GM23338 (cell line): ENCODE measurements at regions not wholly inside any gene's neighbourhood (a gene's known extent, or its start where the extent isn't known, plus 50 kb on each side); places are given as distances from the start of the nearest gene placed in this dataset.

ENCODE experiments used
- ATAC-seq: fragments of 200-7000 bp; cut with Tn5 transposase; 3 replicates; pipeline ENCODE4 v1.9.1; 2020
- DNase-seq: peaks from one replicate; pipeline ENCODE4 v3.0.0-alpha.2; 2015; ENCODE audit warnings: low spot score
- H2AFZ ChIP-seq: fragments of 200-600 bp; sonication (generic); 2 replicates; pipeline ENCODE4 v1.8.0; 2016; ENCODE audit warnings: antibody characterized with exemption, mild to moderate bottlenecking, moderate library complexity
- H3F3A ChIP-seq: fragments of 200-600 bp; sonication (generic); replicated peaks from 2 replicates; pipeline ENCODE4 v1.8.0; 2017; ENCODE audit warnings: antibody characterized with exemption, mixed run types, low read depth
- H3K27ac ChIP-seq: fragments of 200-600 bp; sonication (generic); 2 replicates; pipeline ENCODE4 v1.6.1; 2016; ENCODE audit warnings: low read depth
- H3K27me3 ChIP-seq: fragments of 200-600 bp; sonication (generic); 2 replicates; pipeline ENCODE4 v1.8.0; 2016; ENCODE audit warnings: mild to moderate bottlenecking, mixed run types, moderate library complexity; ENCODE audit not compliant: insufficient read depth
- H3K36me3 ChIP-seq: fragments of 200-600 bp; sonication (generic); 2 replicates; pipeline ENCODE4 v1.8.0; 2016; ENCODE audit warnings: mild to moderate bottlenecking; ENCODE audit not compliant: insufficient read depth
- H3K4me1 ChIP-seq: fragments of 200-600 bp; sonication (generic); 2 replicates; pipeline ENCODE4 v1.8.0; 2016; ENCODE audit warnings: mild to moderate bottlenecking, moderate library complexity; ENCODE audit not compliant: insufficient read depth
- H3K4me2 ChIP-seq: fragments of 200-600 bp; sonication (generic); 2 replicates; pipeline ENCODE4 v1.7.1; 2017; ENCODE audit warnings: mixed run types
- H3K4me3 ChIP-seq: fragments of 200-600 bp; sonication (generic); 2 replicates; pipeline ENCODE4 v1.6.1; 2016; ENCODE audit warnings: mixed run types
- H3K79me2 ChIP-seq: fragments of 200-600 bp; sonication (generic); replicated peaks from 2 replicates; pipeline ENCODE4 v1.8.0; 2017; ENCODE audit warnings: mild to moderate bottlenecking; ENCODE audit not compliant: insufficient read depth
- H3K9me2 ChIP-seq: fragments of 200-600 bp; sonication (generic); 2 replicates; pipeline ENCODE4 v1.8.0; 2017; ENCODE audit not compliant: insufficient read depth
- H4K20me1 ChIP-seq: fragments of 200-600 bp; sonication (generic); replicated peaks from 2 replicates; pipeline ENCODE4 v1.8.0; 2017; ENCODE audit warnings: mild to moderate bottlenecking; ENCODE audit not compliant: insufficient read depth
- H3K27ac Mint-ChIP-seq: 2 replicates; pipeline ENCODE4 v1.8.0; 2020; ENCODE audit warnings: inconsistent platforms, mild to moderate bottlenecking, moderate library complexity, mixed read lengths
- H3K27me3 Mint-ChIP-seq: 3 replicates; pipeline ENCODE4 v1.8.0; 2022; ENCODE audit warnings: low read depth, mild to moderate bottlenecking, moderate library complexity, mixed read lengths, inconsistent platforms; ENCODE audit not compliant: insufficient read depth, poor library complexity
- H3K36me3 Mint-ChIP-seq: 3 replicates; pipeline ENCODE4 v1.8.0; 2021; ENCODE audit warnings: low read depth, mild to moderate bottlenecking, inconsistent platforms, moderate library complexity, mixed read lengths
- H3K4me1 Mint-ChIP-seq: 3 replicates; pipeline ENCODE4 v1.8.0; 2020; ENCODE audit warnings: mild to moderate bottlenecking, inconsistent platforms, mixed read lengths
- H3K4me3 Mint-ChIP-seq: 3 replicates; pipeline ENCODE4 v1.8.0; 2021; ENCODE audit warnings: moderate library complexity, mild to moderate bottlenecking, inconsistent platforms, mixed read lengths
- H3K9me3 Mint-ChIP-seq: 3 replicates; pipeline ENCODE4 v1.8.0; 2020; ENCODE audit warnings: moderate library complexity, mild to moderate bottlenecking, inconsistent platforms, mixed read lengths
- CREB1 ChIP-seq: fragments of 250-450 bp; sonication (Bioruptor Pico); IDR thresholded peaks from 2 replicates; pipeline ENCODE4 v1.5.0; 2020; ENCODE audit warnings: low read depth, mild to moderate bottlenecking, moderate library complexity
- CTCF ChIP-seq, 2 experiments: fragments of 200-600 bp in 1 of 2; sonication (generic) in 1 of 2; conservative IDR thresholded peaks; 2 replicates each; pipeline versions ENCODE4 v1.5.1 to v1.6.1; 2016 to 2017; ENCODE audit warnings: antibody characterized with exemption in 2 of 2, low read depth in 2 of 2, mild to moderate bottlenecking in 2 of 2, moderate library complexity in 1 of 2
- EZH2 ChIP-seq: fragments of 200-600 bp; sonication (generic); IDR thresholded peaks from one replicate; pipeline ENCODE4 v1.8.0; 2017; ENCODE audit warnings: antibody characterized with exemption, mild to moderate bottlenecking, low read depth; ENCODE audit not compliant: unreplicated experiment
- EZH2phosphoT487 ChIP-seq: fragments of 200-600 bp; sonication (generic); IDR thresholded peaks from one replicate; pipeline ENCODE4 v1.8.1; 2018; ENCODE audit warnings: antibody characterized with exemption; ENCODE audit not compliant: unreplicated experiment
- JUNB ChIP-seq: IDR thresholded peaks from one replicate; pipeline ENCODE4 v1.6.1; 2016; ENCODE audit warnings: antibody characterized with exemption; ENCODE audit not compliant: unreplicated experiment
- NANOG ChIP-seq: IDR thresholded peaks from 2 replicates; pipeline ENCODE4 v1.6.1; 2016; ENCODE audit warnings: antibody characterized with exemption, borderline replicate concordance
- POLR2AphosphoS5 ChIP-seq: IDR thresholded peaks from 2 replicates; pipeline ENCODE4 v1.6.1; 2016; ENCODE audit warnings: antibody characterized with exemption, low read depth
- REST ChIP-seq: IDR thresholded peaks from one replicate; pipeline ENCODE4 v1.6.1; 2018; ENCODE audit warnings: antibody characterized with exemption; ENCODE audit not compliant: unreplicated experiment
- STAT1 ChIP-seq: IDR thresholded peaks from one replicate; pipeline ENCODE4 v1.6.1; 2016; ENCODE audit warnings: antibody characterized with exemption; ENCODE audit not compliant: unreplicated experiment
- ZNF114 ChIP-seq: fragments of 250-450 bp; sonication (Bioruptor Pico); IDR thresholded peaks from 2 replicates; pipeline ENCODE4 v1.5.0; 2020; ENCODE audit warnings: mild to moderate bottlenecking, moderate library complexity
- ZNF331 ChIP-seq: fragments of 250-450 bp; sonication (Bioruptor Pico); IDR thresholded peaks from 2 replicates; pipeline ENCODE4 v1.5.0; 2020; ENCODE audit warnings: low read depth, mild to moderate bottlenecking, moderate library complexity
- TF ChIP-seq, protein P1 (sequence below): fragments of 250-450 bp; sonication (Bioruptor Pico); IDR thresholded peaks from 2 replicates; pipeline ENCODE4 v1.5.0; 2020; ENCODE audit warnings: mild to moderate bottlenecking, moderate library complexity
- TF ChIP-seq, protein P2 (sequence below): IDR thresholded peaks from 2 replicates; pipeline ENCODE4 v1.6.1; 2016; ENCODE audit warnings: antibody characterized with exemption

DNA sequence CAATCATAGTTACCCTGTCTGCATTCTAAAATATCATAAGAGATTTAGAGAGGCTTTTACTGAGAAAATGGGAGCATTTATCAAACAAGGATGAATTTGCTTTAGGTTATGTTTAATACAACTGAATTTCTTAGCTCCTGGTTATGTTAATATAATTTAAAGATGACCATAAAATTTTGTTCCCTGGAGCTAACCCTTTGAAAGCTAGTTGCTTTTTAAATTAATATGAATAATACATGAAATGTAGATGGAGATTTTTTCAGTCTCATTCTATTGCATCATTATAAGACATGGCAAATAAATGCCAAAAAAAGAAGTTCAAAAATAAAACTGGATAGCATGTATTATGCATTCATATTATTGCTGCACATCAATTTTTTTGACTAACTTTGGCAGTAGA is 344.1 kb upstream of the NXPH2 start:
- no peaks in the 10 kb centered on the region for H3F3A ChIP-seq
- H3K36me3 Mint-ChIP-seq: no peaks in the 10 kb centered on the region
- H3K9me2 ChIP-seq: no peaks in the 10 kb centered on the region
- H2AFZ ChIP-seq: no peak overlapping the region
- H3K27ac ChIP-seq: no peak overlapping the region
- DNase-seq (no peak), ATAC-seq (no peak)
- H3K27ac Mint-ChIP-seq: no peak overlapping the region
- no peak overlapping the region for H3K4me2 ChIP-seq
- no peaks in the 10 kb centered on the region for H3K27me3 Mint-ChIP-seq
- H4K20me1 ChIP-seq: no peaks in the 10 kb centered on the region
- H3K9me3 Mint-ChIP-seq: no peaks in the 10 kb centered on the region
- peaks cover 9% of the 10 kb centered on the region for H3K4me1 Mint-ChIP-seq
- no peaks in the 10 kb centered on the region for H3K36me3 ChIP-seq
- no peaks in the 10 kb centered on the region for H3K4me1 ChIP-seq
- H3K27me3 ChIP-seq: no peaks in the 10 kb centered on the region
- H3K4me3 ChIP-seq: no peak overlapping the region
- no peaks in the 10 kb centered on the region for H3K79me2 ChIP-seq
- TF ChIP-seq CTCF (conservative IDR thresholded peaks at IDR 0.05; ENCODE audit: low read depth in 2 of 2) (no peak), JUNB (no peak), EZH2 (no peak), ZNF331 (CRISPR knock-in tag) (no peak), EZH2phosphoT487 (no peak), ZNF114 (no peak), POLR2AphosphoS5 (no peak), CREB1 (CRISPR knock-in tag) (no peak), REST (no peak), STAT1 (no peak), NANOG (no peak)
- TF ChIP-seq, protein P1, sequence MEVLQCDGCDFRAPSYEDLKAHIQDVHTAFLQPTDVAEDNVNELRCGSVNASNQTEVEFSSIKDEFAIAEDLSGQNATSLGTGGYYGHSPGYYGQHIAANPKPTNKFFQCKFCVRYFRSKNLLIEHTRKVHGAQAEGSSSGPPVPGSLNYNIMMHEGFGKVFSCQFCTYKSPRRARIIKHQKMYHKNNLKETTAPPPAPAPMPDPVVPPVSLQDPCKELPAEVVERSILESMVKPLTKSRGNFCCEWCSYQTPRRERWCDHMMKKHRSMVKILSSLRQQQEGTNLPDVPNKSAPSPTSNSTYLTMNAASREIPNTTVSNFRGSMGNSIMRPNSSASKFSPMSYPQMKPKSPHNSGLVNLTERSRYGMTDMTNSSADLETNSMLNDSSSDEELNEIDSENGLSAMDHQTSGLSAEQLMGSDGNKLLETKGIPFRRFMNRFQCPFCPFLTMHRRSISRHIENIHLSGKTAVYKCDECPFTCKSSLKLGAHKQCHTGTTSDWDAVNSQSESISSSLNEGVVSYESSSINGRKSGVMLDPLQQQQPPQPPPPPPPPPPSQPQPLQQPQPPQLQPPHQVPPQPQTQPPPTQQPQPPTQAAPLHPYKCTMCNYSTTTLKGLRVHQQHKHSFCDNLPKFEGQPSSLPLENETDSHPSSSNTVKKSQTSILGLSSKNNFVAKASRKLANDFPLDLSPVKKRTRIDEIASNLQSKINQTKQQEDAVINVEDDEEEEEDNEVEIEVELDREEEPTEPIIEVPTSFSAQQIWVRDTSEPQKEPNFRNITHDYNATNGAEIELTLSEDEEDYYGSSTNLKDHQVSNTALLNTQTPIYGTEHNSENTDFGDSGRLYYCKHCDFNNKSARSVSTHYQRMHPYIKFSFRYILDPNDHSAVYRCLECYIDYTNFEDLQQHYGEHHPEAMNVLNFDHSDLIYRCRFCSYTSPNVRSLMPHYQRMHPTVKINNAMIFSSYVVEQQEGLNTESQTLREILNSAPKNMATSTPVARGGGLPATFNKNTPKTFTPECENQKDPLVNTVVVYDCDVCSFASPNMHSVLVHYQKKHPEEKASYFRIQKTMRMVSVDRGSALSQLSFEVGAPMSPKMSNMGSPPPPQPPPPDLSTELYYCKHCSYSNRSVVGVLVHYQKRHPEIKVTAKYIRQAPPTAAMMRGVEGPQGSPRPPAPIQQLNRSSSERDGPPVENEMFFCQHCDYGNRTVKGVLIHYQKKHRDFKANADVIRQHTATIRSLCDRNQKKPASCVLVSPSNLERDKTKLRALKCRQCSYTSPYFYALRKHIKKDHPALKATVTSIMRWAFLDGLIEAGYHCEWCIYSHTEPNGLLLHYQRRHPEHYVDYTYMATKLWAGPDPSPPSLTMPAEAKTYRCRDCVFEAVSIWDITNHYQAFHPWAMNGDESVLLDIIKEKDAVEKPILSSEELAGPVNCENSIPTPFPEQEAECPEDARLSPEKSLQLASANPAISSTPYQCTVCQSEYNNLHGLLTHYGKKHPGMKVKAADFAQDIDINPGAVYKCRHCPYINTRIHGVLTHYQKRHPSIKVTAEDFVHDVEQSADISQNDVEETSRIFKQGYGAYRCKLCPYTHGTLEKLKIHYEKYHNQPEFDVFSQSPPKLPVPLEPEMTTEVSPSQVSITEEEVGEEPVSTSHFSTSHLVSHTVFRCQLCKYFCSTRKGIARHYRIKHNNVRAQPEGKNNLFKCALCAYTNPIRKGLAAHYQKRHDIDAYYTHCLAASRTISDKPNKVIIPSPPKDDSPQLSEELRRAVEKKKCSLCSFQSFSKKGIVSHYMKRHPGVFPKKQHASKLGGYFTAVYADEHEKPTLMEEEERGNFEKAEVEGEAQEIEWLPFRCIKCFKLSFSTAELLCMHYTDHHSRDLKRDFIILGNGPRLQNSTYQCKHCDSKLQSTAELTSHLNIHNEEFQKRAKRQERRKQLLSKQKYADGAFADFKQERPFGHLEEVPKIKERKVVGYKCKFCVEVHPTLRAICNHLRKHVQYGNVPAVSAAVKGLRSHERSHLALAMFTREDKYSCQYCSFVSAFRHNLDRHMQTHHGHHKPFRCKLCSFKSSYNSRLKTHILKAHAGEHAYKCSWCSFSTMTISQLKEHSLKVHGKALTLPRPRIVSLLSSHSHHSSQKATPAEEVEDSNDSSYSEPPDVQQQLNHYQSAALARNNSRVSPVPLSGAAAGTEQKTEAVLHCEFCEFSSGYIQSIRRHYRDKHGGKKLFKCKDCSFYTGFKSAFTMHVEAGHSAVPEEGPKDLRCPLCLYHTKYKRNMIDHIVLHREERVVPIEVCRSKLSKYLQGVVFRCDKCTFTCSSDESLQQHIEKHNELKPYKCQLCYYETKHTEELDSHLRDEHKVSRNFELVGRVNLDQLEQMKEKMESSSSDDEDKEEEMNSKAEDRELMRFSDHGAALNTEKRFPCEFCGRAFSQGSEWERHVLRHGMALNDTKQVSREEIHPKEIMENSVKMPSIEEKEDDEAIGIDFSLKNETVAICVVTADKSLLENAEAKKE: no peak
- TF ChIP-seq, protein P2, sequence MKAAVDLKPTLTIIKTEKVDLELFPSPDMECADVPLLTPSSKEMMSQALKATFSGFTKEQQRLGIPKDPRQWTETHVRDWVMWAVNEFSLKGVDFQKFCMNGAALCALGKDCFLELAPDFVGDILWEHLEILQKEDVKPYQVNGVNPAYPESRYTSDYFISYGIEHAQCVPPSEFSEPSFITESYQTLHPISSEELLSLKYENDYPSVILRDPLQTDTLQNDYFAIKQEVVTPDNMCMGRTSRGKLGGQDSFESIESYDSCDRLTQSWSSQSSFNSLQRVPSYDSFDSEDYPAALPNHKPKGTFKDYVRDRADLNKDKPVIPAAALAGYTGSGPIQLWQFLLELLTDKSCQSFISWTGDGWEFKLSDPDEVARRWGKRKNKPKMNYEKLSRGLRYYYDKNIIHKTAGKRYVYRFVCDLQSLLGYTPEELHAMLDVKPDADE: no peak
- H3K4me3 Mint-ChIP-seq: no peak overlapping the region
